Central memory CD4-positive, alpha-beta T cell (primary cell): ENCODE measurements at regions not wholly inside any gene's neighbourhood (a gene's known extent, or its start where the extent isn't known, plus 50 kb on each side); places are given as distances from the start of the nearest gene placed in this dataset.
"Not testable (repeated sequence)": the region's sequence is repeated elsewhere in the genome, so short reads cannot be mapped to it uniquely, and the experiment has no call there.

Experiments used
- DNase-seq: peaks from one replicate; pipeline ENCODE4 v3.0.0; 2022

- DNase-seq = no peak
Measured at GRCh38 chr4:159673221-159673620, 570.3 kb downstream of the RAPGEF2 start.

GRCh38 chr4:159674241-159674640 lies 571.4 kb downstream of the RAPGEF2 start:
- DNase-seq = no peak

GRCh38 chr4:159677521-159677920 lies 574.6 kb downstream of the RAPGEF2 start:
- no peak for DNase-seq

- no peak for DNase-seq
Measured at GRCh38 chr4:159682996-159683395, 580.1 kb downstream of the RAPGEF2 start.

- DNase-seq = no peak
Measured at GRCh38 chr4:159684061-159684460, 581.2 kb downstream of the RAPGEF2 start.

GRCh38 chr4:159685340-159686092 lies 582.6 kb downstream of the RAPGEF2 start:
- no peak for DNase-seq

- DNase-seq = no peak
Measured at GRCh38 chr4:159689526-159689925, 586.6 kb downstream of the RAPGEF2 start.

GRCh38 chr4:159697322-159698283 lies 594.7 kb downstream of the RAPGEF2 start:
- DNase-seq = no peak

GRCh38 chr4:159698336-159698735 lies 595.5 kb downstream of the RAPGEF2 start:
- no peak for DNase-seq

GRCh38 chr4:159702200-159702599 lies 599.3 kb downstream of the RAPGEF2 start:
- no peak for DNase-seq

GRCh38 chr4:159705334-159705733 lies 602.5 kb downstream of the RAPGEF2 start:
- no peak for DNase-seq

- no peak for DNase-seq
Measured at GRCh38 chr4:159706704-159707103, 603.8 kb downstream of the RAPGEF2 start.

GRCh38 chr4:159715180-159715579 lies 612.3 kb downstream of the RAPGEF2 start:
- not testable (repeated sequence) for DNase-seq

GRCh38 chr4:159719531-159719930 lies 616.7 kb downstream of the RAPGEF2 start:
- DNase-seq = no peak

GRCh38 chr4:159722052-159722451 lies 619.2 kb downstream of the RAPGEF2 start:
- no peak for DNase-seq

GRCh38 chr4:159722918-159723317 lies 620.0 kb downstream of the RAPGEF2 start:
- no peak for DNase-seq

GRCh38 chr4:159723341-159724048 lies 620.6 kb downstream of the RAPGEF2 start:
- no peak for DNase-seq

GRCh38 chr4:159725571-159725970 lies 622.7 kb downstream of the RAPGEF2 start:
- DNase-seq = no peak

GRCh38 chr4:159735281-159736207 lies 632.7 kb downstream of the RAPGEF2 start:
- no peak for DNase-seq

- DNase-seq = no peak
Measured at GRCh38 chr4:159736411-159736810, 633.5 kb downstream of the RAPGEF2 start.

GRCh38 chr4:159743971-159744370 lies 641.1 kb downstream of the RAPGEF2 start:
- no peak for DNase-seq

GRCh38 chr4:159747983-159748382 lies 645.1 kb downstream of the RAPGEF2 start:
- no peak for DNase-seq
